H1 (cell line): ENCODE measurements at regions not wholly inside any gene's neighbourhood (a gene's known extent, or its start where the extent isn't known, plus 50 kb on each side); places are given as distances from the start of the nearest gene placed in this dataset.
"Not testable (repeated sequence)": the region's sequence is repeated elsewhere in the genome, so short reads cannot be mapped to it uniquely, and the experiment has no call there.

ENCODE experiments used
- CTCF ChIA-PET: fragments of 300-600 bp; sonication (Branson Sonifier 250); formaldehyde crosslinking; loops from one replicate; lab custom pipeline; 2021; ENCODE audit not compliant: partially characterized antibody; lab: Charles Lee
- POLR2A ChIA-PET: fragments of 300-600 bp; sonication (Branson Sonifier 250); formaldehyde crosslinking; loops from one replicate; lab custom pipeline; 2021; ENCODE audit warnings: inconsistent platforms; ENCODE audit not compliant: partially characterized antibody; lab: Charles Lee
- DNase-seq, 2 experiments: peaks; one replicate each; pipeline versions ENCODE4 v3.0.0 to v3.0.0-alpha.2; 2010 to 2022; ENCODE audit warnings: low spot score in 2 of 2, low read depth in 1 of 2, mixed read lengths in 1 of 2
- FAIRE-seq: peaks from 2 replicates; lab custom pipeline; 2011; peaks lifted over from hg19 to GRCh38; lab: Jason Lieb, UNC
- H2AFZ ChIP-seq: 2 replicates; pipeline ENCODE4 v1.8.1; 2012; ENCODE audit warnings: low read length, inconsistent platforms
- H2AK5ac ChIP-seq: 2 replicates; pipeline ENCODE4 v1.6.1; 2013; ENCODE audit warnings: low read depth, low read length
- H2BK120ac ChIP-seq: replicated peaks from 2 replicates; pipeline ENCODE3; 2013; ENCODE audit warnings: low read depth, low read length, inconsistent platforms
- H2BK12ac ChIP-seq: 2 replicates; pipeline ENCODE4 v1.6.1; 2013; ENCODE audit warnings: low read depth, low read length
- H2BK15ac ChIP-seq: 2 replicates; pipeline ENCODE4 v1.6.1; 2013; ENCODE audit warnings: low read length
- H2BK20ac ChIP-seq: 2 replicates; pipeline ENCODE4 v1.6.1; 2013; ENCODE audit warnings: low read length
- H2BK5ac ChIP-seq: 2 replicates; pipeline ENCODE4 v1.6.1; 2013; ENCODE audit warnings: low read depth, low read length
- H3K14ac ChIP-seq: 2 replicates; pipeline ENCODE4 v1.6.1; 2013; ENCODE audit warnings: inconsistent platforms; ENCODE audit not compliant: insufficient read length
- H3K18ac ChIP-seq: 2 replicates; pipeline ENCODE4 v1.6.1; 2013; ENCODE audit warnings: low read length; ENCODE audit errors: extremely low read depth
- H3K23ac ChIP-seq: 2 replicates; pipeline ENCODE4 v1.6.1; 2013; ENCODE audit warnings: inconsistent platforms; ENCODE audit not compliant: insufficient read length
- H3K23me2 ChIP-seq: 2 replicates; pipeline ENCODE4 v1.6.1; 2013; ENCODE audit warnings: low read depth, low read length
- H3K27ac ChIP-seq: 2 replicates; pipeline ENCODE4 v1.6.1; 2011; ENCODE audit warnings: low read depth, low read length, inconsistent platforms
- H3K27me3 ChIP-seq, 4 experiments: replicated peaks in 1 of 4; 1 replicate in 1 of 4; 2 replicates in 3 of 4; pipeline versions ENCODE4 v1.6.1 to v1.8.1; 2011 to 2013; ENCODE audit warnings: low read length in 3 of 4, mild to moderate bottlenecking in 3 of 4, inconsistent platforms in 2 of 4, mixed read lengths in 2 of 4, moderate library complexity in 1 of 4; ENCODE audit not compliant: control insufficient read depth in 3 of 4, insufficient read depth in 3 of 4; ENCODE audit errors: extremely low read depth in 1 of 4
- H3K36me3 ChIP-seq, 4 experiments: 2 replicates each; pipeline versions ENCODE4 v1.6.1 to v1.8.1; 2011 to 2013; ENCODE audit warnings: mild to moderate bottlenecking in 4 of 4, low read length in 3 of 4, moderate library complexity in 2 of 4, control low read depth in 1 of 4, inconsistent platforms in 1 of 4; ENCODE audit not compliant: insufficient read depth in 4 of 4, control insufficient read depth in 2 of 4
- H3K4ac ChIP-seq: replicated peaks from 2 replicates; pipeline ENCODE3; 2013; ENCODE audit warnings: low read length, low read depth, mixed read lengths, inconsistent platforms; ENCODE audit not compliant: insufficient read length
- H3K4me1 ChIP-seq, 4 experiments: replicated peaks in 1 of 4; 1 replicate in 1 of 4; 2 replicates in 3 of 4; pipeline versions ENCODE4 v1.6.1 to v1.8.1; 2011 to 2013; ENCODE audit warnings: low read length in 3 of 4, inconsistent platforms in 2 of 4, mixed read lengths in 1 of 4; ENCODE audit not compliant: insufficient read depth in 4 of 4, control insufficient read depth in 3 of 4
- H3K4me2 ChIP-seq, 2 experiments: 2 replicates each; pipeline versions ENCODE4 v1.6.1 to v1.8.1; 2011 to 2013; ENCODE audit warnings: low read depth in 2 of 2, low read length in 2 of 2, control low read depth in 1 of 2, inconsistent platforms in 1 of 2, mild to moderate bottlenecking in 1 of 2; ENCODE audit not compliant: insufficient read depth in 1 of 2
- H3K4me3 ChIP-seq, 4 experiments: fragments of 200-600, 300-600 bp in 1 of 4; sonication (generic), shearing (Covaris generic), sonication (Bioruptor Twin) in 1 of 4; 2 replicates each; pipeline versions ENCODE4 v1.5.1 to v1.8.1; 2011 to 2016; ENCODE audit warnings: low read length in 4 of 4, low read depth in 3 of 4, control low read depth in 2 of 4, inconsistent platforms in 2 of 4, mild to moderate bottlenecking in 2 of 4, mixed read lengths in 1 of 4, moderate library complexity in 1 of 4; ENCODE audit not compliant: insufficient read depth in 2 of 4; ENCODE audit errors: extremely low read depth in 1 of 4
- H3K56ac ChIP-seq: replicated peaks from 2 replicates; pipeline ENCODE3; 2013; ENCODE audit warnings: low read depth, mild to moderate bottlenecking, mixed read lengths, low read length, inconsistent platforms; ENCODE audit not compliant: insufficient read length
- H3K79me1 ChIP-seq: 2 replicates; pipeline ENCODE4 v1.6.1; 2013; ENCODE audit warnings: low read depth, low read length, control low read depth
- H3K79me2 ChIP-seq, 2 experiments: 2 replicates each; pipeline versions ENCODE4 v1.6.1 to v1.8.1; 2012 to 2013; ENCODE audit warnings: low read length in 2 of 2, mild to moderate bottlenecking in 2 of 2, inconsistent platforms in 1 of 2; ENCODE audit not compliant: insufficient read depth in 2 of 2, control insufficient read depth in 1 of 2
- H3K9ac ChIP-seq, 4 experiments: replicated peaks in 1 of 4; 1 replicate in 1 of 4; 2 replicates in 3 of 4; pipeline versions ENCODE4 v1.6.1 to v1.8.1; 2011 to 2013; ENCODE audit warnings: low read depth in 3 of 4, low read length in 3 of 4, control low read depth in 2 of 4, mild to moderate bottlenecking in 2 of 4, moderate library complexity in 2 of 4, inconsistent platforms in 1 of 4; ENCODE audit errors: extremely low read depth in 1 of 4
- H3K9me3 ChIP-seq, 2 experiments: 2 replicates each; pipeline versions ENCODE4 v1.6.1 to v1.8.1; 2012 to 2013; ENCODE audit warnings: mild to moderate bottlenecking in 2 of 2, moderate library complexity in 2 of 2, control low read depth in 1 of 2, inconsistent platforms in 1 of 2, low read depth in 1 of 2, low read length in 1 of 2, mixed read lengths in 1 of 2; ENCODE audit not compliant: insufficient read depth in 2 of 2
- H4K20me1 ChIP-seq, 2 experiments: replicated peaks in 1 of 2; 2 replicates each; pipeline versions ENCODE3 to v1.8.1; 2011 to 2013; ENCODE audit warnings: inconsistent platforms in 2 of 2, low read length in 2 of 2, mild to moderate bottlenecking in 1 of 2; ENCODE audit not compliant: insufficient read depth in 2 of 2, control insufficient read depth in 1 of 2
- H4K5ac ChIP-seq: 2 replicates; pipeline ENCODE4 v1.6.1; 2013; ENCODE audit warnings: low read length, low read depth, mixed read lengths, inconsistent platforms; ENCODE audit not compliant: insufficient read length
- H4K8ac ChIP-seq: 2 replicates; pipeline ENCODE4 v1.8.0; 2013; ENCODE audit warnings: mild to moderate bottlenecking, moderate library complexity, low read length, inconsistent platforms; ENCODE audit not compliant: insufficient read depth; ENCODE audit errors: extremely low read depth
- H4K91ac ChIP-seq: replicated peaks from 2 replicates; pipeline ENCODE3; 2013; ENCODE audit warnings: low read length, mixed read lengths, inconsistent platforms; ENCODE audit not compliant: insufficient read length
- WGBS, 2 experiments: shearing (Covaris generic) in 1 of 2; methylation state at CpG; one replicate each; pipeline versions ENCODE4 v1.1.6 to v1.1.7; 2013 to 2015; ENCODE audit warnings: low lambda C conversion rate in 2 of 2, mixed read lengths in 2 of 2, inconsistent platforms in 1 of 2, low coverage in 1 of 2, missing lambda C conversion rate in 1 of 2; ENCODE audit not compliant: insufficient replicate concordance in 2 of 2, insufficient coverage in 1 of 2, insufficient read length in 1 of 2; ENCODE audit errors: extremely low coverage in 1 of 2, missing lambda C conversion rate in 1 of 2; 5-methylcytosine and 5-hydroxymethylcytosine counted together

DNA sequence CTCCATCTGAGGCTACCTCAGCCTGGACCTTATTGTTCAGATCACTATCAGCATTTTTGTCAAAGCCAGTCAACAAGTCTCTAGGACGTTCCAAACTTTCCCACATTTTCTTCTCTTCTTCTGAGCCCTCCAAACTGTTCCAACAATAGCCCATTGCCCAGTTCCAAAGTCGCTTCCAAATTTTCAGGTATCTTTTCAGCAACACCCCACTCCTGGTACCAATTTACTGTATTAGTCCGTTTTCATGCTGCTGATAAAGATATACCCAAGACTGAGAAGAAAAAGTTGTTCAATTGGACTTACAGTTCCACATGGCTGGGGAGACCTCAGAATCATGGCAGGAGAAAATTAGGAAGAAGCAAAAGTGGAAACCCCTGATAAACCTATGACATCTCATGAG lies 495.3 kb upstream of the NCAM2 start:
- H4K20me1 ChIP-seq, H2BK15ac ChIP-seq, FAIRE-seq, H3K56ac ChIP-seq, DNase-seq, H4K5ac ChIP-seq, H3K79me2 ChIP-seq, H2BK5ac ChIP-seq, H3K79me1 ChIP-seq, H2BK120ac ChIP-seq, H3K9ac ChIP-seq, H2BK12ac ChIP-seq, POLR2A ChIA-PET, H3K27ac ChIP-seq, H3K18ac ChIP-seq, H3K4ac ChIP-seq, H3K4me3 ChIP-seq, H3K36me3 ChIP-seq, H3K14ac ChIP-seq, H3K4me2 ChIP-seq, H4K91ac ChIP-seq, H2BK20ac ChIP-seq, CTCF ChIA-PET, H3K27me3 ChIP-seq, H2AK5ac ChIP-seq, H2AFZ ChIP-seq, H3K4me1 ChIP-seq, H3K23me2 ChIP-seq, H4K8ac ChIP-seq, H3K23ac ChIP-seq: not testable (repeated sequence)
- WGBS, 2 experiments: 97% methylated on average over 3 of the region's 3 CpGs; no CpG with 5 or more reads in 1 of the 2 experiments
- peaks cover 21 to 22% of the 10 kb centered on the region in 2 experiments for H3K9me3 ChIP-seq
